ENCODE measurements at regions not wholly inside any gene's neighbourhood (a gene's known extent, or its start where the extent isn't known, plus 50 kb on each side); places are given as distances from the start of the nearest gene placed in this dataset.

- H3K9ac ChIP-seq (ENCODE audit: insufficient read depth, low read depth, low read length) = no peak overlapping the region
- in situ Hi-C loops (cut with HindIII; ENCODE audit: extremely low pct_ligation_motif_present, low pct_unique_long_range_greater_than_20kb) = no loop called here
Measured at GRCh38 chr5:164051745-164052144, 546.3 kb downstream of the MAT2B start.

More at GRCh38 chr5:164051745-164052144, 546.3 kb downstream of the MAT2B start:
- Histone ChIP-seq H3K27ac (ENCODE audit: extremely low read length, insufficient read depth, low read length) (no peak overlapping the region), H4K20me1 (ENCODE audit: insufficient read depth, low read length) (no peaks in the 10 kb centered on the region), H3K79me2 (ENCODE audit: insufficient read depth, low read length) (no peaks in the 10 kb centered on the region), H2AFZ (ENCODE audit: low read length) (no peak overlapping the region), H3K36me3 (replicated peaks in 1 of 2; ENCODE audit: control insufficient read depth in 1 of 2, insufficient read depth in 2 of 2, low read length in 2 of 2) (no peaks in the 10 kb centered on the region), H3K4me3 (replicated peaks in 1 of 3; ENCODE audit: insufficient read depth in 1 of 3, low read depth in 2 of 3, low read length in 3 of 3) (no peak overlapping the region), H3K4me1 (ENCODE audit: insufficient read depth, low read length) (no peaks in the 10 kb centered on the region), H3K27me3 (ENCODE audit: control insufficient read depth in 1 of 2, insufficient read depth in 2 of 2, low read length in 2 of 2) (no peaks in the 10 kb centered on the region), H3K4me2 (ENCODE audit: low read depth, low read length) (no peak overlapping the region), H3K9me3 (ENCODE audit: low read length) (peaks cover 8% of the 10 kb centered on the region; the same call in 1 of the 2 replicates)
- ATAC-seq = no peak
- 0% methylated on average over 1 of the region's 1 CpG for WGBS (ENCODE audit: low lambda C conversion rate)
- intact Hi-C loops (cut with micrococcal nuclease; ENCODE audit: unreplicated experiment) = loop anchor here (5.0 kb wide), 1 partner anchor 74 kb away; no protein-coding TSS in a partner anchor
- FAIRE-seq = no peak
- DNase-seq (ENCODE audit: low spot score) = no peak
- ChIA-PET CTCF (ENCODE audit: low intra/inter-chr PET ratio, low total read pairs) (no interaction called here), POLR2A (no interaction called here)
- no TSS peak for BruUV-seq (replicated peaks)
- TF ChIP-seq STAG1 (CRISPR knock-in tag; IDR thresholded peaks at IDR 0.05) (no peak), ZNF510 (CRISPR knock-in tag; IDR thresholded peaks at IDR 0.05; ENCODE audit: low read depth) (no peak), ZBTB34 (CRISPR knock-in tag; IDR thresholded peaks at IDR 0.05) (no peak), NCOA2 (CRISPR knock-in tag; IDR thresholded peaks at IDR 0.05) (no peak), ZFP36 (IDR thresholded peaks at IDR 0.05; ENCODE audit: borderline replicate concordance, low read depth, low read length, partially characterized antibody) (no peak), ZNF512 (CRISPR knock-in tag; IDR thresholded peaks at IDR 0.05) (no peak), TFDP1 (CRISPR knock-in tag; IDR thresholded peaks at IDR 0.05; ENCODE audit: borderline replicate concordance) (no peak), RNF2 (conservative IDR thresholded peaks at IDR 0.05; ENCODE audit: low read depth) (no peak), ZNF3 (CRISPR knock-in tag; IDR thresholded peaks at IDR 0.05) (no peak), ZNF772 (CRISPR knock-in tag; IDR thresholded peaks at IDR 0.05) (no peak), ZNF34 (CRISPR knock-in tag; IDR thresholded peaks at IDR 0.05; ENCODE audit: borderline replicate concordance) (no peak), PAWR (CRISPR knock-in tag; IDR thresholded peaks at IDR 0.05; ENCODE audit: borderline replicate concordance) (no peak), ZNF740 (CRISPR knock-in tag; IDR thresholded peaks at IDR 0.05) (no peak)
